Ectodermal cell (in vitro differentiated cells): ENCODE measurements at regions not wholly inside any gene's neighbourhood (a gene's known extent, or its start where the extent isn't known, plus 50 kb on each side); places are given as distances from the start of the nearest gene placed in this dataset.
A peak's percentile ranks its signal among the peaks of the same experiment; 100 is the strongest.

Experiments
- H3K27ac ChIP-seq: 2 replicates; pipeline ENCODE4 v1.7.0; 2013; ENCODE audit warnings: mild to moderate bottlenecking, low read depth, low read length; ENCODE audit not compliant: insufficient read depth, poor library complexity, severe bottlenecking
- H3K27me3 ChIP-seq: 2 replicates; pipeline ENCODE4 v1.7.0; 2013; ENCODE audit warnings: mild to moderate bottlenecking, low read length; ENCODE audit not compliant: insufficient read depth, control insufficient read depth, poor library complexity, severe bottlenecking
- H3K36me3 ChIP-seq: one replicate; pipeline ENCODE4 v1.7.0; 2013; ENCODE audit warnings: low read length; ENCODE audit not compliant: control insufficient read depth, insufficient read depth
- H3K4me1 ChIP-seq: one replicate; pipeline ENCODE4 v1.7.0; 2013; ENCODE audit warnings: low read length; ENCODE audit not compliant: control insufficient read depth, insufficient read depth
- H3K4me3 ChIP-seq: 2 replicates; pipeline ENCODE4 v1.7.0; 2013; ENCODE audit warnings: low read depth, low read length, control low read depth; ENCODE audit not compliant: insufficient read depth
- H3K9me3 ChIP-seq: 2 replicates; pipeline ENCODE4 v1.7.0; 2013; ENCODE audit warnings: mild to moderate bottlenecking, low read length, moderate library complexity; ENCODE audit not compliant: control insufficient read depth
- WGBS, 2 experiments: methylation state at CpG; one replicate each; pipeline ENCODE4 v1.1.7; 2013; ENCODE audit warnings: missing lambda C conversion rate in 2 of 2; 5-methylcytosine and 5-hydroxymethylcytosine counted together

GRCh38 chr1:29488794-29489311 is 252.5 kb downstream of the PTPRU start:
- Histone ChIP-seq H3K9me3 (no peaks in the 10 kb centered on the region), H3K27ac (no peak overlapping the region), H3K36me3 (no peaks in the 10 kb centered on the region), H3K4me3 (no peak overlapping the region), H3K4me1 (no peaks in the 10 kb centered on the region), H3K27me3 (no peaks in the 10 kb centered on the region)
- WGBS, 2 experiments, result 91 to 93% methylated on average over 11 of the region's 11 CpGs

DNA sequence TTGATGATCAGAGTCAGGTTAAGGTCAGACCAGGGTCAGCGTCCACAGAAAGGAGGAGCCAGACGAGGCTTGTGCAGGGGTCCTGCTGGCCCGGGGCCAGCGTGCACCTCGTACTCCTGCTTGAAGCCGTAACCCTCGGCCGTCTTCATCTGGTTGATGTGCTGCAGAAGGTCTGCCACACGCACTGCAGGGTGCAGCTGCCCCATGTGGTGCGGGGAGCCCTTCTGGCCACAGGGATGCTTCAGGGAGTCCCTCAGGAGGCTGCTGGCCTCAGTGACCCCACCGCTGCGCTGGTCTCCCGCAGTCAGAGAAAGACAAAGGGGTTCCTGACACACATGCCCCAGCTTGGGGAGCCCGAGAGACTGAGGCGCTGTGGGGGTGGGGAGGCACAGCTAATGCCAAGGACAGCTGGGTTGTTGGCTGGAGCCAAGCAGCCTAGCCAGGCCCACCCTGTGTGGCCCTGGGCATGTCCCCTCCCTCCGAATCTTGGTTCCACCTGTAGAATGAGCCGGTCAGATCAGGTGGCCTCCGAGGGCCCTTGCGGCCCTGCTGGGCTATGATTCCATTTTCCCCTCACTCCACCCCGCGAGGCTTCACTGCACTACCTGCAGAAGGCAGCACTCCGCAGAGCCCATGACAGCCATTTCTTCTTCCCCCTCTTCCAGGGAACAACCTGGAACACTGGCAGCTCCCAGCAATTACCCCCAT is 251.9 kb downstream of the PTPRU start:
- H3K4me1 ChIP-seq, result no peaks in the 10 kb centered on the region
- no peaks in the 10 kb centered on the region for H3K9me3 ChIP-seq
- no peak overlapping the region for H3K27ac ChIP-seq
- H3K36me3 ChIP-seq, result no peaks in the 10 kb centered on the region
- H3K27me3 ChIP-seq, result no peaks in the 10 kb centered on the region
- no peak overlapping the region for H3K4me3 ChIP-seq
- 91 to 94% methylated on average over 22 of the region's 22 CpGs for WGBS, 2 experiments

DNA sequence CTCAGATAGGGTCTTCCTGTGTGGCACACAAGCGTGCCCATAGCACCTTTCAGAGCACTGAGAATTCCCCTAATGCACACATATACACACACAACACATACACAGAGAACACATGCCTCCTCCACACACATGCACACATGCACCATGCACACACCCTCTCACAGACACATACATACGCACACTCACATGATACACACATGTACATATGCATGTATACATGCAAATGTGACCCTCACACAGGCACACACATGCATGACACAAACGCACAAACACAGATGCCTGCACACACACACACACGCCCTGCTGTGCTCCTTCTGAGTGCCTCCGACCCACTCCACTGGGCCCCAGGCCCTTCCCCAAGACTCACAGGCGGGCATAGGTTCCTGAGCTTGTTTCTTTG is 251.0 kb downstream of the PTPRU start:
- no peaks in the 10 kb centered on the region for H3K36me3 ChIP-seq
- no peaks in the 10 kb centered on the region for H3K4me1 ChIP-seq
- no peaks in the 10 kb centered on the region for H3K9me3 ChIP-seq
- H3K4me3 ChIP-seq, result no peak overlapping the region
- no peak overlapping the region for H3K27ac ChIP-seq
- no peaks in the 10 kb centered on the region for H3K27me3 ChIP-seq
- 93 to 95% methylated on average over 6 of the region's 6 CpGs for WGBS, 2 experiments

- Histone ChIP-seq H3K36me3 (no peaks in the 10 kb centered on the region), H3K9me3 (no peaks in the 10 kb centered on the region), H3K4me1 (no peaks in the 10 kb centered on the region), H3K27ac (no peak overlapping the region), H3K4me3 (no peak overlapping the region), H3K27me3 (no peaks in the 10 kb centered on the region)
- WGBS, 2 experiments, result 88 to 92% methylated on average over 5 of the region's 5 CpGs
Measured at GRCh38 chr1:29485096-29485925, 249.0 kb downstream of the PTPRU start.

DNA sequence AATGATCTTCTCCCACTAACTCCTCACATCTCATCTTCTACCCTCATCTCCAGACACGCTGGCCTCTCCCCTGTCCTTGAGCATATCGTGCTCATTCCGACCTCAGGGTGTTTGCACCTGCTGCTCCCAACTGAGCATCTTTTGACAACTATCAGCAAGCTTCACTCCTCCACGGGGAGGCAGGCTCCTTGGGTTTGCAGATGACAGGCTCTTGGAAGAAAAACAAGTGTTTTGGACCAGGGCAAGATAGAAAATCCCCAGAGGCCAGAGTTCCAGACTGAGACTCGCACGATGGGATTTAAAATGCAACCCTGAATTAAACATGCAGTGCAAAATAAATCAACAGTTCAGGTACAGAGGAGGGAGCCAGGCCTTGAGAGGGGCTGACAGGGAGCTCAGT is 246.7 kb downstream of the PTPRU start:
- Histone ChIP-seq H3K9me3 (no peaks in the 10 kb centered on the region), H3K4me1 (peaks cover 13% of the 10 kb centered on the region), H3K27ac (no peak overlapping the region), H3K4me3 (no peak overlapping the region), H3K36me3 (no peaks in the 10 kb centered on the region), H3K27me3 (peaks cover 5% of the 10 kb centered on the region)
- WGBS, 2 experiments, result 76 to 83% methylated on average over 6 of the region's 6 CpGs

- WGBS, 2 experiments, result 83 to 85% methylated on average over 2 of the region's 2 CpGs
- H3K4me3 ChIP-seq, result no peak overlapping the region
- no peaks in the 10 kb centered on the region for H3K9me3 ChIP-seq
- H3K27me3 ChIP-seq, result peaks cover 5% of the 10 kb centered on the region
- H3K36me3 ChIP-seq, result no peaks in the 10 kb centered on the region
- peaks cover 18% of the 10 kb centered on the region for H3K4me1 ChIP-seq
- H3K27ac ChIP-seq, result no peak overlapping the region
Measured at GRCh38 chr1:29482064-29482463, 245.7 kb downstream of the PTPRU start.

DNA sequence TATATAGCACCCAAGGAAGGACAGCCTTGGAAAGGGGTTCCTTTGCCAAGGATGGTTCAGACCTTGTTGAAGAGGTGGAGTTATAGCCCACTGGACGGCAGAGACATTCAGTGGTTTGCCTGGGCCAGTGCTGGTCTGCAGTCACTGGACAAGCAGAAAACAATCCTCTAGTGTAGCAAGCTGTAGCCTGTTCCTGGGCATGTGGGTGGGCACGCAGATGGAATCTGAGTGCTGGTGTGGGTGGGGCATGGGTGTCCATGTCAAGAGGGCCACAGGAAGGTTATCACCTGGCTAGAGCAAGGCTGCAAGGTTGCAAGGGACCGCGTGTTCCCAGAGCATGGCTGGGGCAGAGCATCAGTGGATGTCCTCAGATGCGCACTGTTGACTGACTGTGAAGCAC is 244.7 kb downstream of the PTPRU start:
- H3K4me3 ChIP-seq, result no peak overlapping the region
- H3K27ac ChIP-seq, result no peak overlapping the region
- H3K9me3 ChIP-seq, result no peaks in the 10 kb centered on the region
- H3K36me3 ChIP-seq, result no peaks in the 10 kb centered on the region
- H3K27me3 ChIP-seq, result peaks cover 5% of the 10 kb centered on the region
- 76 to 77% methylated on average over 5 of the region's 5 CpGs for WGBS, 2 experiments
- peaks cover 18% of the 10 kb centered on the region for H3K4me1 ChIP-seq

DNA sequence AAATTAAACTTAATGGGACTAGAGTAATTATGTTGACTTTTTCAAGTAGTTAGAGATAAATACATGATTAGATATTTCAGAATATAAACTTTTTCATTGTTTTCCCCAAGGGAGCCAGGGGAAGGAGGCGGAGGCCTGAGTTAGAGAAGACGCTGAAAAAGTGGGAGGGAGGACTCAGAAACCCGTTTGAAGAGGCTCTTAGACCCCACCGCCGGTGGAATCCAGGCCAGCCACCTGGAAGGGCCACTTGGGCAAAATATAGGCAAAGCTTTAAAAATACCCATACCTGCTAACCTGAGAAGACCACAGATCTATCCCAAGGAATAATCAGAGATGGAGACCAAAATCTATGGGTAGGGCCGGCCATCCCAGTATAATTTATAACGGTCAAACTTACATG is 242.6 kb downstream of the PTPRU start:
- WGBS, 2 experiments, result 41 to 44% methylated on average over 7 of the region's 7 CpGs

DNA sequence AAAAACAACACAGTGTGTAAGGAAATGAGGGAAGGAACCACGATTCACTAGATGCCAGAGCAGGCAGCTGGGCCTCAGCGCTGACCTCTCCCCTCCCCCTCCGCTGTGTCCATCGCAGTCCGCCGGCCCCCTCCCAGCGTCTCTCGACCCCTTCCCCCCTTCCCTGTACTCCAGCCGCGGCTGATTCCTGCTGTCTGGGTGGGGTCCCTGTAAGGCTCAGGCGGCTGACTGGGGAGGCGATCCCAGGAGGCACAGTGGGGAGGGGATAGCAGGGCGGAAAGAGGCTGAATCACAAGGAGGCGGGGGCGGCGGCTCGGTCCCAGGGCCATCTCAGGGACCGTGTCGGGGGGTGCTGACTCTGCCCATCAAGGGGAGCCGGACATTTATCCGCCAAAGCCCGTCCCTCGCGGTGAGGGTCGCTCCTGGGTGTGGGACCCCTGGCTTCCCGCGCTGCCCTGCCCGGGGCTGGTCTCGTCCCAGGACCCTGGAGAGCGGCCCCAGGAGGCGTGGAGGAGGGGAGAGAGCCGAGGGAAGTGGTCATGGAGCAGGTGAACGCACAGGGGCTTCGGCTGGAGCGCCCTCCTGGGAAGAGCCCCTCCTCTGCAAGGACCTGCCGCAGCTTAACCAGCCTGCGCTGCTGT is 241.9 kb downstream of the PTPRU start:
- H3K27ac ChIP-seq, result no peak overlapping the region
- WGBS, 2 experiments, result 2% methylated on average over 37 of the region's 37 CpGs
- H3K4me3 ChIP-seq, result peak overlapping the region; percentile 31
- no peaks in the 10 kb centered on the region for H3K9me3 ChIP-seq
- H3K4me1 ChIP-seq, result peaks cover 18% of the 10 kb centered on the region
- H3K27me3 ChIP-seq, result peaks cover 5% of the 10 kb centered on the region
- no peaks in the 10 kb centered on the region for H3K36me3 ChIP-seq

More for the DNA sequence above, 242.6 kb downstream of the PTPRU start:
- Histone ChIP-seq H3K27me3 (peaks cover 5% of the 10 kb centered on the region), H3K4me3 (peak overlapping the region; percentile 31), H3K4me1 (peaks cover 18% of the 10 kb centered on the region), H3K27ac (no peak overlapping the region), H3K9me3 (no peaks in the 10 kb centered on the region), H3K36me3 (no peaks in the 10 kb centered on the region)

DNA sequence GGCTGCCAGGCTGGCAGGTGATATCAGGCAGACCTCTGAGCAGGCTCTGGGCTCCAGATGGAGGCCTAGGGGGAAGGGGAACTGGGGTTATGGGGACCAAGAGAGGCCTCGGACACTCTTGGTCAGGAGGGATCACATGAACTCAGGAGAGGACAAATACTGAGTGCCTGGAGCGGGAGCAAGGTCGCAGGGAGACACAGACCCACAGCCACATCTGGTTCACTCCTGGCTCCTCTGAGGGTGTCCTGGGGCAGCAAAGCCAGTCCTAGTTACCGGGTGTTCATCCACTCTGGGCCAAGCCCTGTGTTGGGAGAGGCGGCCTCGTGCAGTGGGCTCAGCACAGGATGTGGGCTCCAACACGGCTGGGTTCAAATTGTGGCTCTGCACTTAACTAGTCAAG is 239.0 kb downstream of the PTPRU start:
- Histone ChIP-seq H3K36me3 (no peaks in the 10 kb centered on the region), H3K27me3 (peaks cover 5% of the 10 kb centered on the region), H3K4me1 (peaks cover 18% of the 10 kb centered on the region), H3K9me3 (no peaks in the 10 kb centered on the region), H3K27ac (no peak overlapping the region), H3K4me3 (no peak overlapping the region)
- WGBS, 2 experiments, result 91 to 92% methylated on average over 7 of the region's 7 CpGs
